ENCODE measurements at regions not wholly inside any gene's neighbourhood (a gene's known extent, or its start where the extent isn't known, plus 50 kb on each side); places are given as distances from the start of the nearest gene placed in this dataset.

DNA sequence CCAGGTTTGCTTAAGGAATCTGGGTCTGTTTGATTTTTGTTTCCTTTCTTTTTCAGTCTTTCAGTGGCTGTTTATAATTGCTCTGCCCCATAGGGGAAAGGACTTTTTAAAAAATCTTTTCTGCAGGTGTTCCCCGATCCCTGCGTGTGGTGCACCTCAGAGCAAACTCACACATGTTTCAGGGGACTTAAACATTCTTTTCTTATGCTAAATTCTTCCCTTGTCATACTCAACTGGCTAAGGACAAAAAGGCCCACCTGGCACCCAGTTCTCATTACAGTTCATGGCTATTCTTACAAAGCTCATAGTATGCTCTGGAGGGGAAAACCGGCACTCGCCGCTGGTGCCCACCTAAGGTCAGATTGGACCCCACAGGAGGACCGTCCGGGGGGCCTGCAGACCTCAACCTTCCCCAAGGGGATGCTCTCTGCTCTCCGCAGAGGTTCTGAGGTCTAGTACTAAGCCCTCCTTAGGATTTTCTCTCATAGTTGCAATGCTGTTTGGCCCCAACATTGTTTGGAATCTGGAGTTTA is 220.3 kb downstream of the HGF start:
- no peak for TF ChIP-seq CEBPB (IDR thresholded peaks at IDR 0.05)
- no peak for TF ChIP-seq RAD21 (IDR thresholded peaks at IDR 0.05; ENCODE audit: low read depth)
- no peak for TF ChIP-seq EGR1 (IDR thresholded peaks at IDR 0.05)
- no peak for TF ChIP-seq TCF12 (IDR thresholded peaks at IDR 0.05; ENCODE audit: low read depth)
- TF ChIP-seq, protein P1, sequence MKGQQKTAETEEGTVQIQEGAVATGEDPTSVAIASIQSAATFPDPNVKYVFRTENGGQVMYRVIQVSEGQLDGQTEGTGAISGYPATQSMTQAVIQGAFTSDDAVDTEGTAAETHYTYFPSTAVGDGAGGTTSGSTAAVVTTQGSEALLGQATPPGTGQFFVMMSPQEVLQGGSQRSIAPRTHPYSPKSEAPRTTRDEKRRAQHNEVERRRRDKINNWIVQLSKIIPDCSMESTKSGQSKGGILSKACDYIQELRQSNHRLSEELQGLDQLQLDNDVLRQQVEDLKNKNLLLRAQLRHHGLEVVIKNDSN (IDR thresholded peaks at IDR 0.05): no peak
- TF ChIP-seq, protein P2, sequence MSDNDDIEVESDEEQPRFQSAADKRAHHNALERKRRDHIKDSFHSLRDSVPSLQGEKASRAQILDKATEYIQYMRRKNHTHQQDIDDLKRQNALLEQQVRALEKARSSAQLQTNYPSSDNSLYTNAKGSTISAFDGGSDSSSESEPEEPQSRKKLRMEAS (IDR thresholded peaks at IDR 0.05): no peak
- no peak for TF ChIP-seq FOXM1 (IDR thresholded peaks at IDR 0.05; ENCODE audit: borderline replicate concordance, low read depth)
- TF ChIP-seq, protein P3, sequence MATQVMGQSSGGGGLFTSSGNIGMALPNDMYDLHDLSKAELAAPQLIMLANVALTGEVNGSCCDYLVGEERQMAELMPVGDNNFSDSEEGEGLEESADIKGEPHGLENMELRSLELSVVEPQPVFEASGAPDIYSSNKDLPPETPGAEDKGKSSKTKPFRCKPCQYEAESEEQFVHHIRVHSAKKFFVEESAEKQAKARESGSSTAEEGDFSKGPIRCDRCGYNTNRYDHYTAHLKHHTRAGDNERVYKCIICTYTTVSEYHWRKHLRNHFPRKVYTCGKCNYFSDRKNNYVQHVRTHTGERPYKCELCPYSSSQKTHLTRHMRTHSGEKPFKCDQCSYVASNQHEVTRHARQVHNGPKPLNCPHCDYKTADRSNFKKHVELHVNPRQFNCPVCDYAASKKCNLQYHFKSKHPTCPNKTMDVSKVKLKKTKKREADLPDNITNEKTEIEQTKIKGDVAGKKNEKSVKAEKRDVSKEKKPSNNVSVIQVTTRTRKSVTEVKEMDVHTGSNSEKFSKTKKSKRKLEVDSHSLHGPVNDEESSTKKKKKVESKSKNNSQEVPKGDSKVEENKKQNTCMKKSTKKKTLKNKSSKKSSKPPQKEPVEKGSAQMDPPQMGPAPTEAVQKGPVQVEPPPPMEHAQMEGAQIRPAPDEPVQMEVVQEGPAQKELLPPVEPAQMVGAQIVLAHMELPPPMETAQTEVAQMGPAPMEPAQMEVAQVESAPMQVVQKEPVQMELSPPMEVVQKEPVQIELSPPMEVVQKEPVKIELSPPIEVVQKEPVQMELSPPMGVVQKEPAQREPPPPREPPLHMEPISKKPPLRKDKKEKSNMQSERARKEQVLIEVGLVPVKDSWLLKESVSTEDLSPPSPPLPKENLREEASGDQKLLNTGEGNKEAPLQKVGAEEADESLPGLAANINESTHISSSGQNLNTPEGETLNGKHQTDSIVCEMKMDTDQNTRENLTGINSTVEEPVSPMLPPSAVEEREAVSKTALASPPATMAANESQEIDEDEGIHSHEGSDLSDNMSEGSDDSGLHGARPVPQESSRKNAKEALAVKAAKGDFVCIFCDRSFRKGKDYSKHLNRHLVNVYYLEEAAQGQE (IDR thresholded peaks at IDR 0.05; ENCODE audit: low read depth): no peak
- TF ChIP-seq TEAD4 (IDR thresholded peaks at IDR 0.05): no peak
- TF ChIP-seq ZBTB7A (IDR thresholded peaks at IDR 0.05; ENCODE audit: low read depth): no peak
- TF ChIP-seq YY1 (IDR thresholded peaks at IDR 0.05; ENCODE audit: low read depth): no peak
- TF ChIP-seq TAF1 (IDR thresholded peaks at IDR 0.05; ENCODE audit: low read depth): no peak
- TF ChIP-seq CREB1 (IDR thresholded peaks at IDR 0.05; ENCODE audit: low read depth): no peak

DNA sequence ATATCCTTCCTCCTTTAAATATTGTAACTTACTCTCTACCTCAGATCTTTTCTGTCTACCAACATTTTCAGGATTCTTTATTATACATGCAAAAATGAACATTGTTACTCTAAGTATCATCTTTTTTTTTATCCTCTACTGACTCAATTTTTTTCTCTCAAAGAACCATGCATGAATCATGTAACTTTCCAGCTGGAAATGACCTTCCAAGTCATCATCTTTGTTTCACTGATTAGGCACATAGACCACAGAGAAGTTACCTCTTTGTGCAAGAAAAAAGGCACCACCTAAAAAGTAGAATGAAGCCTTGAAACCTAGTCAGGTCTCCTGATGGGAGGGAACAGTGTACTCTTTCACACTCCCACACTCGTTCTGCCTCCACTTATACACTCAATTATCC is 234.9 kb downstream of the HGF start:
- TF ChIP-seq, protein P1 (IDR thresholded peaks at IDR 0.05): no peak
- TF ChIP-seq EP300 (IDR thresholded peaks at IDR 0.05; ENCODE audit: borderline replicate concordance): no peak
- TF ChIP-seq NFIC (IDR thresholded peaks at IDR 0.05): no peak
- TF ChIP-seq, protein P2 (IDR thresholded peaks at IDR 0.05): no peak
- no peak for TF ChIP-seq ZBTB7A (IDR thresholded peaks at IDR 0.05; ENCODE audit: low read depth)
- no peak for TF ChIP-seq EGR1 (IDR thresholded peaks at IDR 0.05)
- TF ChIP-seq FOXM1 (IDR thresholded peaks at IDR 0.05; ENCODE audit: borderline replicate concordance, low read depth): no peak
- TF ChIP-seq, protein P3 (IDR thresholded peaks at IDR 0.05; ENCODE audit: low read depth): no peak
- no peak for TF ChIP-seq CREB1 (IDR thresholded peaks at IDR 0.05; ENCODE audit: low read depth)
- no peak for TF ChIP-seq TCF12 (IDR thresholded peaks at IDR 0.05; ENCODE audit: low read depth)
- no peak for TF ChIP-seq TEAD4 (IDR thresholded peaks at IDR 0.05)
- TF ChIP-seq CEBPB (IDR thresholded peaks at IDR 0.05): no peak
- no peak for TF ChIP-seq RAD21 (IDR thresholded peaks at IDR 0.05; ENCODE audit: low read depth)
- no peak for TF ChIP-seq YY1 (IDR thresholded peaks at IDR 0.05; ENCODE audit: low read depth)
- no peak for TF ChIP-seq TAF1 (IDR thresholded peaks at IDR 0.05; ENCODE audit: low read depth)

DNA sequence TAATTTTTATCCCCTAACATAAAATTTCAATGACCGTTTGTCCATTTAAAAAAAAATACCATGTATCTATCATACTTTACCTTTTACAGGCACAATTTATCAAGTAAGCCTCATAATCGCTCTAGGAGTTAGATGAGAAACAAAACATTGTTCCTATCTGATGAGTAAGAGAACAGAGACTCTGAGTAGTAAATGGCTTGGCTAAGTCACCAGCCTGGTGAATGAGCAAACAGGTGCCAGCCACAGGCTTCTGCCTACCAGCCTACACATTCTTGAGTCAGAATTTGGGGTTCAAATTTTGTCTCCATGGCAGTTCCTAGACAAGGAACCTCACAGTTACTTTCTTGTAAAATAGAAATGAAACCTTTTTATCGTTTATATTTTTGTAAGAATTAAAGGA is 235.4 kb downstream of the HGF start:
- TF ChIP-seq TEAD4 (IDR thresholded peaks at IDR 0.05) (no peak), FOXM1 (IDR thresholded peaks at IDR 0.05; ENCODE audit: borderline replicate concordance, low read depth) (no peak), RAD21 (IDR thresholded peaks at IDR 0.05; ENCODE audit: low read depth) (no peak), ZBTB7A (IDR thresholded peaks at IDR 0.05; ENCODE audit: low read depth) (no peak), CEBPB (IDR thresholded peaks at IDR 0.05) (no peak), TCF12 (IDR thresholded peaks at IDR 0.05; ENCODE audit: low read depth) (no peak), CREB1 (IDR thresholded peaks at IDR 0.05; ENCODE audit: low read depth) (no peak), NFIC (IDR thresholded peaks at IDR 0.05) (no peak), TAF1 (IDR thresholded peaks at IDR 0.05; ENCODE audit: low read depth) (no peak)
- TF ChIP-seq, protein P1 (IDR thresholded peaks at IDR 0.05): no peak

DNA sequence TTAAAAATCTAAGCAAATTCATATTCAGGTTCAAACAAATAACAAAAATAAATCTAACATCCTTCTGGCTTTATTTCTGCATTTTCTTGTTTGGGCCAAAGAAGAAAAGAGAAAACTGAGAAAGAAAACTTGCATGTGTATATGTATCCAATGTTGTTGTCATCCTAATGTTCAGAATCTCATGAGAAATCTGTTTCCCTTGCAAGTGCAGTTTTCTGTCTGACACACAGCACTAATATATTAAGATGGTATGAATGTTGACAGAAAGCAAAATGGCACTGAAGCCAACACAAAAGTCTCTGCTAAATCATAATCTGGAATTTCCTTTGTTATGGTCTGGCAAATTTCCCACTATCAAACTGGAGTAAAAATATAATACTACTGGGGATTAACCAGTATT is 235.9 kb downstream of the HGF start:
- TF ChIP-seq TEAD4 (IDR thresholded peaks at IDR 0.05) (no peak), NFIC (IDR thresholded peaks at IDR 0.05) (no peak), CEBPB (IDR thresholded peaks at IDR 0.05) (no peak), TAF1 (IDR thresholded peaks at IDR 0.05; ENCODE audit: low read depth) (no peak), EP300 (IDR thresholded peaks at IDR 0.05; ENCODE audit: borderline replicate concordance) (no peak), YY1 (IDR thresholded peaks at IDR 0.05; ENCODE audit: low read depth) (no peak), CREB1 (IDR thresholded peaks at IDR 0.05; ENCODE audit: low read depth) (no peak), RAD21 (IDR thresholded peaks at IDR 0.05; ENCODE audit: low read depth) (no peak), ZBTB7A (IDR thresholded peaks at IDR 0.05; ENCODE audit: low read depth) (no peak), EGR1 (IDR thresholded peaks at IDR 0.05) (no peak)
- TF ChIP-seq, protein P2 (IDR thresholded peaks at IDR 0.05): no peak
- TF ChIP-seq, protein P1 (IDR thresholded peaks at IDR 0.05): no peak
- TF ChIP-seq, protein P3 (IDR thresholded peaks at IDR 0.05; ENCODE audit: low read depth): no peak

All from Ishikawa (cell line).